PC-3 (cell line): ENCODE measurements at regions not wholly inside any gene's neighbourhood (a gene's known extent, or its start where the extent isn't known, plus 50 kb on each side); places are given as distances from the start of the nearest gene placed in this dataset.

Source experiments
- CTCF ChIP-seq: fragments of 300-600 bp; sonication (generic); conservative IDR thresholded peaks from 2 replicates; pipeline ENCODE4 v1.5.1; 2017; ENCODE audit warnings: antibody characterized with exemption, low read depth, mild to moderate bottlenecking, low read length
- EZH2 ChIP-seq: fragments of 300-600 bp; sonication (generic); IDR thresholded peaks from one replicate; pipeline ENCODE4 v1.6.1; 2017; ENCODE audit warnings: antibody characterized with exemption, mild to moderate bottlenecking, low read length; ENCODE audit not compliant: unreplicated experiment
- EZH2phosphoT487 ChIP-seq: fragments of 300-600 bp; sonication (generic); IDR thresholded peaks from 2 replicates; pipeline ENCODE4 v1.6.1; 2018; ENCODE audit warnings: mild to moderate bottlenecking, antibody characterized with exemption, low read length, borderline replicate concordance

GRCh38 chr15:96031426-96032110, 298.9 kb upstream of the NR2F2 start:
- no peak for TF ChIP-seq CTCF
- TF ChIP-seq EZH2phosphoT487: no peak
- no peak for TF ChIP-seq EZH2
